ENCODE measurements at regions not wholly inside any gene's neighbourhood (a gene's known extent, or its start where the extent isn't known, plus 50 kb on each side); places are given as distances from the start of the nearest gene placed in this dataset.

DNA sequence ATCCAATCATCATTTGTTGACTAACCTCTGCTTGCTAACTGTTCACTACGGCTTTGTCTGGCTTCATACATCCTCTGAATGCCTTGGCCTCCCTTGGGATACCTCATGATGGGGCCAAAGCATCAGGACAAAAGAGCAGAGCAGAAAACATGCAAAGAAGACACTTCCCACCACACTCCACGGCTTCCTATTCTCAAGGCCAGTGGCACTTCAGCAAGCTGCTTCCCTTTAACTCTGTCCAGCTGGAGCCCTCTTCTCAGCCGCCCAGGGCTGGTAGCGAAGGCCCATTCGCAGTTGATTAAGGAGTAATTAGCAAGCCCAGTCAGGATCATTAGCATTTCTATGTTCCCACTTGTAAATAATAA, 224.3 kb upstream of the FGGY start (continued):
- TF ChIP-seq CHD7 (IDR thresholded peaks at IDR 0.05; ENCODE audit: insufficient replicate concordance, low read length): no peak
- no peak for TF ChIP-seq EGR1 (IDR thresholded peaks at IDR 0.05; ENCODE audit: borderline replicate concordance, low read depth, low read length)
- TF ChIP-seq KDM1A (IDR thresholded peaks at IDR 0.05; ENCODE audit: borderline replicate concordance, low read length): no peak
- TF ChIP-seq SRF (IDR thresholded peaks at IDR 0.05; ENCODE audit: low read depth, low read length): no peak
- TF ChIP-seq SP4 (IDR thresholded peaks at IDR 0.05; ENCODE audit: low read length): no peak
- no peak for TF ChIP-seq HDAC6 (IDR thresholded peaks at IDR 0.05; ENCODE audit: low read depth, low read length)
- TF ChIP-seq POU5F1 (IDR thresholded peaks at IDR 0.05; ENCODE audit: low read depth, low read length): no peak
- no peak for TF ChIP-seq FOSL1 (IDR thresholded peaks at IDR 0.05; ENCODE audit: insufficient read depth, low read depth, low read length)
- no peak for TF ChIP-seq GABPA (IDR thresholded peaks at IDR 0.05; ENCODE audit: borderline replicate concordance, insufficient read depth, low read length)
- no peak for TF ChIP-seq TAF7 (optimal IDR thresholded peaks at IDR 0.05; ENCODE audit: borderline replicate concordance, low read depth, low read length)
- 0 out of 2 replicates have a peak, but pooled peaks have one; percentile 44 for TF ChIP-seq TCF12 (IDR thresholded peaks at IDR 0.05; ENCODE audit: low read depth, low read length)
- no peak for TF ChIP-seq JUN (IDR thresholded peaks at IDR 0.05; ENCODE audit: low read depth, low read length)
- no peak for TF ChIP-seq ZNF274 (IDR thresholded peaks at IDR 0.05; ENCODE audit: borderline replicate concordance, extremely low read depth, low read length)

Data from H1 (cell line).